WTC11 (cell line): ENCODE measurements at regions not wholly inside any gene's neighbourhood (a gene's known extent, or its start where the extent isn't known, plus 50 kb on each side); places are given as distances from the start of the nearest gene placed in this dataset.

Experiments
- ATAC-seq: fragments of 200-7000 bp; cut with Tn5 transposase; 2 replicates; pipeline ENCODE4 v1.10.0; 2021; ENCODE audit warnings: mild to moderate bottlenecking, moderate library complexity
- CTCF ChIA-PET: fragments of 300-600 bp; sonication (Branson Sonifier 250); formaldehyde crosslinking; loops from one replicate; lab custom pipeline; 2021; ENCODE audit warnings: antibody characterized with exemption; lab: Charles Lee
- POLR2A ChIA-PET: fragments of 350-600 bp; sonication (Branson Sonifier 250); formaldehyde crosslinking; loops from one replicate; lab custom pipeline; 2021; ENCODE audit warnings: antibody characterized with exemption; lab: Charles Lee
- DNase-seq: peaks from one replicate; pipeline ENCODE4 v3.0.0; 2021; ENCODE audit warnings: low spot score
- H3K27ac Mint-ChIP-seq: 2 replicates; pipeline ENCODE4 v1.8.0; 2021; ENCODE audit warnings: mixed read lengths
- H3K27me3 Mint-ChIP-seq: 2 replicates; pipeline ENCODE4 v1.8.0; 2021; ENCODE audit warnings: low read depth, mild to moderate bottlenecking, moderate library complexity, mixed read lengths
- H3K36me3 Mint-ChIP-seq: 2 replicates; pipeline ENCODE4 v1.8.0; 2021; ENCODE audit warnings: mixed read lengths
- H3K4me1 Mint-ChIP-seq: 2 replicates; pipeline ENCODE4 v1.8.0; 2022; ENCODE audit warnings: mixed read lengths
- H3K4me3 Mint-ChIP-seq: 2 replicates; pipeline ENCODE4 v1.8.0; 2021; ENCODE audit warnings: mild to moderate bottlenecking, moderate library complexity, mixed read lengths
- H3K9me3 Mint-ChIP-seq: 2 replicates; pipeline ENCODE4 v1.8.0; 2021; ENCODE audit warnings: mixed read lengths
- ATF1 ChIP-seq: sonication (generic); formaldehyde crosslinking; IDR thresholded peaks from 2 replicates; pipeline ENCODE4 v1.8.1; 2023; ENCODE audit warnings: mild to moderate bottlenecking, moderate library complexity, missing genetic modification reagents
- CTCF ChIP-seq: fragments of 200-600 bp; IDR thresholded peaks from 2 replicates; pipeline ENCODE4 v1.8.0; 2022; ENCODE audit warnings: antibody characterized with exemption
- EMX1 ChIP-seq: fragments of 250-450 bp; sonication (Bioruptor Pico); IDR thresholded peaks from 2 replicates; pipeline ENCODE4 v1.8.0; 2021; ENCODE audit warnings: mild to moderate bottlenecking
- FOXK1 ChIP-seq: sonication (generic); formaldehyde crosslinking; IDR thresholded peaks from 2 replicates; pipeline ENCODE4 v1.8.0; 2022; ENCODE audit warnings: mild to moderate bottlenecking, moderate library complexity, missing genetic modification reagents
- FOXP4 ChIP-seq: sonication (generic); formaldehyde crosslinking; IDR thresholded peaks from 2 replicates; pipeline ENCODE4 v1.8.0; 2022; ENCODE audit warnings: mild to moderate bottlenecking, missing genetic modification reagents
- GABPB1 ChIP-seq: sonication (generic); formaldehyde crosslinking; IDR thresholded peaks from 2 replicates; pipeline ENCODE4 v1.8.1; 2023; ENCODE audit warnings: mild to moderate bottlenecking, missing genetic modification reagents
- GRHL2 ChIP-seq: fragments of 250-450 bp; sonication (Bioruptor Pico); IDR thresholded peaks from 2 replicates; pipeline ENCODE4 v1.8.0; 2022; ENCODE audit warnings: mild to moderate bottlenecking, moderate library complexity; ENCODE audit not compliant: insufficient replicate concordance, severe bottlenecking
- HMGA2 ChIP-seq: fragments of 250-450 bp; sonication (Bioruptor Pico); IDR thresholded peaks from 2 replicates; pipeline ENCODE4 v1.4.0; 2021; ENCODE audit warnings: mild to moderate bottlenecking, moderate library complexity
- JAZF1 ChIP-seq: fragments of 250-450 bp; sonication (Bioruptor Pico); IDR thresholded peaks from 2 replicates; pipeline ENCODE4 v1.9.0; 2021; ENCODE audit warnings: moderate library complexity, mild to moderate bottlenecking, inconsistent platforms
- MXD4 ChIP-seq: fragments of 250-450 bp; sonication (Bioruptor Pico); IDR thresholded peaks from 2 replicates; pipeline ENCODE4 v1.8.0; 2021; ENCODE audit warnings: mild to moderate bottlenecking, moderate library complexity, borderline replicate concordance
- MYBL2 ChIP-seq: sonication (generic); formaldehyde crosslinking; IDR thresholded peaks from 2 replicates; pipeline ENCODE4 v1.8.1; 2023; ENCODE audit warnings: mild to moderate bottlenecking, moderate library complexity, missing genetic modification reagents
- NFE2L1 ChIP-seq: sonication (generic); formaldehyde crosslinking; IDR thresholded peaks from 2 replicates; pipeline ENCODE4 v1.8.1; 2023; ENCODE audit warnings: missing genetic modification reagents
- NR2C2 ChIP-seq: sonication (generic); formaldehyde crosslinking; IDR thresholded peaks from 2 replicates; pipeline ENCODE4 v1.8.0; 2022; ENCODE audit warnings: mild to moderate bottlenecking, missing genetic modification reagents
- SMAD4 ChIP-seq: sonication (generic); formaldehyde crosslinking; IDR thresholded peaks from 2 replicates; pipeline ENCODE4 v1.8.0; 2022; ENCODE audit warnings: mild to moderate bottlenecking, missing genetic modification reagents
- TCF7 ChIP-seq: sonication (generic); formaldehyde crosslinking; IDR thresholded peaks from 2 replicates; pipeline ENCODE4 v1.8.0; 2022; ENCODE audit warnings: mild to moderate bottlenecking, low read depth, missing genetic modification reagents, moderate library complexity
- TEAD1 ChIP-seq: sonication (generic); formaldehyde crosslinking; IDR thresholded peaks from 2 replicates; pipeline ENCODE4 v1.8.0; 2022; ENCODE audit warnings: mild to moderate bottlenecking, missing genetic modification reagents
- ZNF121 ChIP-seq: sonication (generic); formaldehyde crosslinking; IDR thresholded peaks from 2 replicates; pipeline ENCODE4 v1.8.0; 2023; ENCODE audit warnings: missing genetic modification reagents
- ZNF138 ChIP-seq: sonication (generic); formaldehyde crosslinking; conservative IDR thresholded peaks from 2 replicates; pipeline ENCODE4 v1.8.1; 2022; ENCODE audit warnings: mild to moderate bottlenecking, moderate library complexity, missing genetic modification reagents
- ZNF396 ChIP-seq: fragments of 250-450 bp; sonication (Bioruptor Pico); IDR thresholded peaks from 2 replicates; pipeline ENCODE4 v1.8.0; 2021; ENCODE audit warnings: mild to moderate bottlenecking, moderate library complexity, borderline replicate concordance
- TF ChIP-seq, protein P1 (sequence below): fragments of 250-450 bp; sonication (Bioruptor Pico); IDR thresholded peaks from 2 replicates; pipeline ENCODE4 v1.9.0; 2021; ENCODE audit warnings: mild to moderate bottlenecking
- TF ChIP-seq, protein P2 (sequence below): sonication (generic); formaldehyde crosslinking; IDR thresholded peaks from 2 replicates; pipeline ENCODE4 v1.8.0; 2022; ENCODE audit warnings: mild to moderate bottlenecking, missing genetic modification reagents
- TF ChIP-seq, protein P3 (sequence below): sonication (generic); formaldehyde crosslinking; IDR thresholded peaks from 2 replicates; pipeline ENCODE4 v1.8.1; 2022; ENCODE audit warnings: mild to moderate bottlenecking, moderate library complexity, missing genetic modification reagents

GRCh38 chr6:156013155-156013554, 557.5 kb upstream of the NOX3 start:
- Mint-ChIP-seq H3K4me3 (no peak overlapping the region), H3K27me3 (no peaks in the 10 kb centered on the region), H3K36me3 (no peaks in the 10 kb centered on the region), H3K4me1 (no peaks in the 10 kb centered on the region), H3K27ac (no peak overlapping the region), H3K9me3 (peaks cover 19% of the 10 kb centered on the region)
- ChIA-PET CTCF (no interaction called here), POLR2A (interaction anchor here (0.6 kb wide), 1 partner anchor 605 kb away, joined by 3 read pairs; no protein-coding TSS in a partner anchor)
- TF ChIP-seq SMAD4 (CRISPR knock-in tag): no peak
- ATAC-seq (no peak), DNase-seq (no peak)

GRCh38 chr6:156009656-156010055, 554.0 kb upstream of the NOX3 start:
- ATAC-seq: no peak
- H3K27ac Mint-ChIP-seq: no peak overlapping the region
- DNase-seq: no peak
- ChIA-PET POLR2A (no interaction called here), CTCF (no interaction called here)
- H3K4me3 Mint-ChIP-seq: no peak overlapping the region
- peaks cover 12% of the 10 kb centered on the region for H3K9me3 Mint-ChIP-seq
- no peak for TF ChIP-seq EMX1 (CRISPR knock-in tag)
- TF ChIP-seq MYBL2: no peak
- TF ChIP-seq NR2C2 (CRISPR knock-in tag): no peak
- TF ChIP-seq MXD4: no peak
- TF ChIP-seq ZNF121 (CRISPR knock-in tag): no peak
- no peak for TF ChIP-seq GABPB1
- TF ChIP-seq, all 79 proteins: peak for 0
- no peaks in the 10 kb centered on the region for H3K27me3 Mint-ChIP-seq
- H3K36me3 Mint-ChIP-seq: no peaks in the 10 kb centered on the region
- H3K4me1 Mint-ChIP-seq: no peaks in the 10 kb centered on the region

DNA sequence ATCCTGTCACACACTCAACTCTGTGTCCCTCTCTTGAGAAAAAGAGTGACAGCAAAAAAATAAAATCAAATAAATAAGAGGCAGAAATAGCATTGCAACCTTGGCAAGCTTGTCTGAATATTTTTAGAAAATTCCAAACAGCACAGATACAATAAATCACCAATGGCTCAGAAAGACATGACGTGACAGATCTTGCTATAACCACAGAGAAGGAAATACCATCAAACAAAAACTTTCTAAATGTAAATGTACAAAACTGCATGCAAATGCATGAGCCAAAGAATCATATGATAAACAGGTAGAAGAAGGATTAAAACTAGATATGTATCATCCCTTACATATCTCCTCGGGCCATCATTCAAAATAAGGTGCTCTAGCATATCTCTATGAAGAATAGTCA, 549.2 kb upstream of the NOX3 start:
- H3K4me3 Mint-ChIP-seq: no peak overlapping the region
- H3K27me3 Mint-ChIP-seq: no peaks in the 10 kb centered on the region

GRCh38 chr6:155996151-155996550, 540.5 kb upstream of the NOX3 start:
- Mint-ChIP-seq H3K4me3 (no peak overlapping the region), H3K9me3 (no peaks in the 10 kb centered on the region; the same call in 1 of the 2 replicates), H3K27ac (no peak overlapping the region), H3K36me3 (no peaks in the 10 kb centered on the region), H3K27me3 (no peaks in the 10 kb centered on the region), H3K4me1 (peaks cover 8% of the 10 kb centered on the region)
- ChIA-PET POLR2A (no interaction called here), CTCF (no interaction called here)
- DNase-seq: no peak
- no peak for ATAC-seq
- TF ChIP-seq CTCF (no peak), TCF7 (no peak), GRHL2 (CRISPR knock-in tag) (no peak), FOXP4 (CRISPR knock-in tag) (no peak)
- TF ChIP-seq, protein P1, sequence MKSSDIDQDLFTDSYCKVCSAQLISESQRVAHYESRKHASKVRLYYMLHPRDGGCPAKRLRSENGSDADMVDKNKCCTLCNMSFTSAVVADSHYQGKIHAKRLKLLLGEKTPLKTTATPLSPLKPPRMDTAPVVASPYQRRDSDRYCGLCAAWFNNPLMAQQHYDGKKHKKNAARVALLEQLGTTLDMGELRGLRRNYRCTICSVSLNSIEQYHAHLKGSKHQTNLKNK (CRISPR knock-in tag): no peak
- TF ChIP-seq, protein P2, sequence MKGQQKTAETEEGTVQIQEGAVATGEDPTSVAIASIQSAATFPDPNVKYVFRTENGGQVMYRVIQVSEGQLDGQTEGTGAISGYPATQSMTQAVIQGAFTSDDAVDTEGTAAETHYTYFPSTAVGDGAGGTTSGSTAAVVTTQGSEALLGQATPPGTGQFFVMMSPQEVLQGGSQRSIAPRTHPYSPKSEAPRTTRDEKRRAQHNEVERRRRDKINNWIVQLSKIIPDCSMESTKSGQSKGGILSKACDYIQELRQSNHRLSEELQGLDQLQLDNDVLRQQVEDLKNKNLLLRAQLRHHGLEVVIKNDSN: no peak

More for the DNA sequence above, 549.2 kb upstream of the NOX3 start:
- CTCF ChIA-PET: no interaction called here
- Mint-ChIP-seq H3K36me3 (no peaks in the 10 kb centered on the region), H3K9me3 (peaks cover 11% of the 10 kb centered on the region), H3K4me1 (no peaks in the 10 kb centered on the region), H3K27ac (no peak overlapping the region)
- POLR2A ChIA-PET: no interaction called here
- TF ChIP-seq ZNF396 (CRISPR knock-in tag): no peak
- TF ChIP-seq TEAD1 (CRISPR knock-in tag): no peak
- no peak for TF ChIP-seq FOXK1
- no peak for TF ChIP-seq NFE2L1
- TF ChIP-seq ATF1 (CRISPR knock-in tag): no peak
- no peak for TF ChIP-seq ZNF138 (CRISPR knock-in tag)
- TF ChIP-seq GRHL2 (CRISPR knock-in tag): no peak
- TF ChIP-seq CTCF: no peak
- TF ChIP-seq JAZF1: no peak
- TF ChIP-seq, protein P3, sequence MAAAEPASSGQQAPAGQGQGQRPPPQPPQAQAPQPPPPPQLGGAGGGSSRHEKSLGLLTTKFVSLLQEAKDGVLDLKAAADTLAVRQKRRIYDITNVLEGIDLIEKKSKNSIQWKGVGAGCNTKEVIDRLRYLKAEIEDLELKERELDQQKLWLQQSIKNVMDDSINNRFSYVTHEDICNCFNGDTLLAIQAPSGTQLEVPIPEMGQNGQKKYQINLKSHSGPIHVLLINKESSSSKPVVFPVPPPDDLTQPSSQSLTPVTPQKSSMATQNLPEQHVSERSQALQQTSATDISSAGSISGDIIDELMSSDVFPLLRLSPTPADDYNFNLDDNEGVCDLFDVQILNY (CRISPR knock-in tag): no peak
- TF ChIP-seq HMGA2 (CRISPR knock-in tag): no peak
- TF ChIP-seq, protein P1 (CRISPR knock-in tag): no peak
- DNase-seq (no peak), ATAC-seq (no peak)
